ENCODE measurements at regions not wholly inside any gene's neighbourhood (a gene's known extent, or its start where the extent isn't known, plus 50 kb on each side); places are given as distances from the start of the nearest gene placed in this dataset.

DNA sequence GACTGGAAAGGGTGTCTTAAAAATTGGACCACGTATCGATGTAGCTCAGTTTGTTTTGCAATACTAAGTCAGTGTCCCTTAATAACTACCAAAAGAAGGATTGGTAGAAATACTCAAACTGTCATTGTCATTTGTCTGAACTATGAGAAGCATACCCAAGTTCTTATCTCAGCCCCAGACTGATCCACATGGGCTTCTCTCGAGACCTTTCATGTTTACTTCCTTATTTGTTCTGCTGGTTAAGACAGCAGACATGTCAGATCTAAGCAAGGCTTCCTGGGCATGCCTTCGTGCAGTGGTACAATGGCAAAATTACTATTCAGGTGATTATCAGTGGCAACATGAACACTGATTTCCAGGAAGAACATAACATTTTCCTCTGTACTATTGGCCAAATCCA is 211.1 kb upstream of the PHACTR1 start:
- DNase-seq, result no peak
- Mint-ChIP-seq H3K9me3 (no peaks in the 10 kb centered on the region), H3K27ac (no peak overlapping the region), H3K4me3 (no peak overlapping the region), H3K4me1 (no peaks in the 10 kb centered on the region), H3K36me3 (ENCODE audit: low read depth) (no peaks in the 10 kb centered on the region), H3K27me3 (no peaks in the 10 kb centered on the region)
- CTCF ChIA-PET, result interaction anchor here (1.2 kb wide), 1 partner anchor 9 kb away, joined by 3 read pairs; no protein-coding TSS in a partner anchor
- POLR2A ChIA-PET, result no interaction called here

DNA sequence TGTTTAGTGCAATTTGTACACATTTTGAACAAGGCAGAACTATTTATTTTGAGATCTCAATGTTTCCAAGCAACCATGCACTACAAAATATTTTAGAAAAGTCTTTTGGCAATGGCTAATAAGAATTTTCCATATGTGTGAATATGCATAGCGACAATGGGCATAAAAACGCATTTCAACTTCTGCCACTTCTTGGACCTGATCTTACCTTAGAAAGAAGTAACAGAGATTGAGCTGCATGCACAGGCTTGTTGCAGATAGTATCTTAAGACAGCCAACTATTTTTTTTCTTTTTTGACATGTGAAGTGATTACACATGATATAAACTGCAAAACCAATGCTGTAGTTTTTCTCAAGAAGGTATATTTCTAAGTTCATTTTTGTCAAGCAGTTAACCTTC is 210.4 kb upstream of the PHACTR1 start:
- no peak for DNase-seq
- Mint-ChIP-seq H3K27me3 (no peaks in the 10 kb centered on the region), H3K36me3 (ENCODE audit: low read depth) (no peaks in the 10 kb centered on the region), H3K9me3 (no peaks in the 10 kb centered on the region), H3K4me3 (no peak overlapping the region), H3K4me1 (no peaks in the 10 kb centered on the region), H3K27ac (no peak overlapping the region)
- CTCF ChIA-PET, result no interaction called here
- POLR2A ChIA-PET, result no interaction called here

DNA sequence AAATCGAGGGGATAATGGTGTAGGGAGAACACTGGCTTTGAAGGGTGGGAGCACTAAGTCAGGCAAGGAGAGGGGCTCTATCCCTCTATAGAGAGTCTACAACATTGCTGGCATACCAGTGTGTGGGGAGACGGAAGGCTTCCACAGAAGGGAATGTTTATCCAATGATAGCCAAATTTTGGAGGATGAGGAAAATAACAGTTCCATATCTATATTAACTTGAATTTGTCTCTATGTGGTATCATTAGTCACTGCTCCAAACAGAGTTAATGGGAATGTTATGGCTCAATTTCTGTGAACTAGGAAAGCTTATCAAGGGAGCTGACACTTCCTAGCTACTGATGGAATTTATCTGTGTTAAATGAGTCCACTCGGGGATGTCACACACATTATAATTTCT is 208.9 kb upstream of the PHACTR1 start:
- Mint-ChIP-seq H3K27me3 (no peaks in the 10 kb centered on the region), H3K4me1 (no peaks in the 10 kb centered on the region), H3K27ac (no peak overlapping the region), H3K4me3 (no peak overlapping the region), H3K36me3 (ENCODE audit: low read depth) (no peaks in the 10 kb centered on the region), H3K9me3 (no peaks in the 10 kb centered on the region)
- POLR2A ChIA-PET, result no interaction called here
- DNase-seq, result no peak
- CTCF ChIA-PET, result no interaction called here

DNA sequence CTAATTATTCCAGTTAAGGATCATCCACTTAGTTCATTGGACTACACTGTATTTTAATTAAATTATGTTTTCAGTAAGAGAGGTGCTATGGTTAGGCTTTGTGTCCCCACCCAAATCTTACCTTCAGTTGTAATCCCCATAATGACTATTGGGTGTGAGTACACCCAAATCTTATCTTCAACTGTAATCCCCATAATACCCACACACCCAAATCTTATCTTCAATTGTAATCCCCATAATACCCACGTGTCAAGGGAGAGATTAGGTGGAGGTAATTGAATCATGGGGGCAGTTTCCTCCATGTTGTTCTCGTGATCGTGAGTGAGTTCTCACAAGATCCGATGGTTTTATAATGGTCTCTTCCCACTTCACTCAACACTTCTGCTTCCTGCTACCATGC is 208.0 kb upstream of the PHACTR1 start:
- POLR2A ChIA-PET, result no interaction called here

DNA sequence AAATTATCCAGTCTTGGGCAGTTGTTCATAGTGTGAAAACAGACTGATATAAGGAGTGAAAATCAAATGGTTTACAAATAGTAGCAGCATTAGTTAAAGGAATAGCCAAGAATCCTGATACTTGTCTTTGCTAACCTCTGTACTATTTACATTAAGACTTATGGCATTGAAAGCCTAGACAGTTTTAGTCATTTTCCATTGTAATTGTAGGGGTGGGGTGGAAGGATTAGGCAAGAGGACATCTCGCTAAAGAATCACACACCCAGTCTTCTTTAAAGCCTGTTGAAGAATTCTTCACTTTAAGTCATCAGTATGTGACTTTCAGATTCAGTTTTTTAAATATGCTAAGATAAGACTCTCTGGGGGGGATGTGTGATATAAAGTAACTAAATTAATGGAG is 207.5 kb upstream of the PHACTR1 start:
- POLR2A ChIA-PET, result no interaction called here
- H3K4me1 Mint-ChIP-seq, result no peaks in the 10 kb centered on the region
- H3K27ac Mint-ChIP-seq, result no peak overlapping the region
- no peak overlapping the region for H3K4me3 Mint-ChIP-seq
- CTCF ChIA-PET, result no interaction called here
- no peak for DNase-seq
- H3K27me3 Mint-ChIP-seq, result no peaks in the 10 kb centered on the region
- H3K36me3 Mint-ChIP-seq (ENCODE audit: low read depth), result no peaks in the 10 kb centered on the region
- H3K9me3 Mint-ChIP-seq, result no peaks in the 10 kb centered on the region

More for the DNA sequence above, 208.0 kb upstream of the PHACTR1 start:
- Mint-ChIP-seq H3K9me3 (no peaks in the 10 kb centered on the region), H3K27me3 (no peaks in the 10 kb centered on the region), H3K36me3 (ENCODE audit: low read depth) (no peaks in the 10 kb centered on the region), H3K4me3 (no peak overlapping the region), H3K4me1 (no peaks in the 10 kb centered on the region), H3K27ac (no peak overlapping the region)
- DNase-seq, result no peak
- CTCF ChIA-PET, result no interaction called here

DNA sequence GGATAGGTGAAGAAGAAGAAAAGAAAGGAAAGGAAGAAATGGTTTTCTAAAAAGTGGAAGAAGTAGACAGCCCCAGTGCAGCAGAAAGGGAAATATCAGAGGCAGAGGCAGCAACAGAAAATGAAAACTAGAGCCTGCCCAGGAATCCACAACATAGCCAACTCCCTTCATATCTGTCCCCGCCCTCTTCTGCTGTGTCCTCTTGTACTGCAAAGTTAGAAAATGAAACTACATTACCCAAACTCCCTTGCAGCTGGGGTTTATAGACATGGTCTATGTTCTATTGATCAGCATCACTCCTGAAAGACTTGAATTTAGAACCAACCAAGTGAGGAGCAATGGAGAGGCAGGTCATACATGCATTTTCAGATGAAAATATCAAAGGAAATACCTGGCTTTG is 200.5 kb upstream of the PHACTR1 start:
- CTCF ChIA-PET, result no interaction called here
- no peaks in the 10 kb centered on the region for H3K27me3 Mint-ChIP-seq
- H3K4me1 Mint-ChIP-seq, result no peaks in the 10 kb centered on the region
- H3K4me3 Mint-ChIP-seq, result no peak overlapping the region
- no peak overlapping the region for H3K27ac Mint-ChIP-seq
- H3K9me3 Mint-ChIP-seq, result no peaks in the 10 kb centered on the region
- no peaks in the 10 kb centered on the region for H3K36me3 Mint-ChIP-seq (ENCODE audit: low read depth)
- DNase-seq, result no peak
- POLR2A ChIA-PET, result no interaction called here

DNA sequence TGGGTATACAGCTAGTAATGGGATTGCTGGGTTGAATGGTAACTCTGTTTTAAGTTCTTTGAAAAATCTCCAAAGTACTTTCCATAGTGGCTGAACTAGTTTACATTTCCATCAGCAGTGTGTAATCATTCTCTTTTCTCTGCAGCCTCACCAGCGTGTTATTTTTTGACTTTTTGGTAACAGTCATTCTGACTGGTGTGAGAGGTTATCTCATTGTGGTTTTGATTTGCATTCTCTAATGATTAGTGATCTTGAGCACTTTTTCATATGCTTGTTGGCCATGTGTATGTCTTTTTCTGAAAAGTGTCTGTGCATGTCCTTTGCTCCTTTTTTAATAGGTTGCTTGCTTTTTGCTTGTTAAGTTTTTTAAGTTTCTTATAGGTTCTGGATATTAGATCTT is 194.2 kb upstream of the PHACTR1 start:
- Mint-ChIP-seq H3K9me3 (no peaks in the 10 kb centered on the region), H3K27me3 (no peaks in the 10 kb centered on the region), H3K27ac (no peak overlapping the region), H3K4me1 (no peaks in the 10 kb centered on the region), H3K4me3 (no peak overlapping the region), H3K36me3 (ENCODE audit: low read depth) (no peaks in the 10 kb centered on the region)
- ChIA-PET CTCF (no interaction called here), POLR2A (no interaction called here)
- DNase-seq, result no peak

DNA sequence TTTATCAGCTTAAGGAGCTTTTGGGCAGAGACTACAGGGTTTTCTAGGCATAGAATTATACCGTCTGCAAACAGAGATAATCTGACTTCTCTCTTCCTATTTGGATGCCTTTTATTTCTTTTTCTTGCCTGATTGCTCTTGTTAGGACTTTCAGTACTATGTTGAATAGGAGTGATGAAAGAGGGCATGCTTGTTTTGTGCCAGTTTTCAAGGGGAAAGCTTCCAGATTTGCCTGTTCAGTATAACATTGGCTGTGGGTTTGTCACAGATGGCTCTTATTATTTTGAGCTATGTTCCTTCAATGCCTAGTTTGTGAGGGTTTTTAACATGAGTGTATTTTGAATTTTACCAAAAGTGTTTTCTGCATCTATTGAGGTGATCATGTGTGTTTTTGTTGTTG is 192.8 kb upstream of the PHACTR1 start:
- ChIA-PET POLR2A (no interaction called here), CTCF (no interaction called here)
- Mint-ChIP-seq H3K9me3 (no peaks in the 10 kb centered on the region), H3K4me1 (no peaks in the 10 kb centered on the region), H3K4me3 (no peak overlapping the region), H3K27me3 (no peaks in the 10 kb centered on the region), H3K36me3 (ENCODE audit: low read depth) (no peaks in the 10 kb centered on the region), H3K27ac (no peak overlapping the region)
- no peak for DNase-seq

DNA sequence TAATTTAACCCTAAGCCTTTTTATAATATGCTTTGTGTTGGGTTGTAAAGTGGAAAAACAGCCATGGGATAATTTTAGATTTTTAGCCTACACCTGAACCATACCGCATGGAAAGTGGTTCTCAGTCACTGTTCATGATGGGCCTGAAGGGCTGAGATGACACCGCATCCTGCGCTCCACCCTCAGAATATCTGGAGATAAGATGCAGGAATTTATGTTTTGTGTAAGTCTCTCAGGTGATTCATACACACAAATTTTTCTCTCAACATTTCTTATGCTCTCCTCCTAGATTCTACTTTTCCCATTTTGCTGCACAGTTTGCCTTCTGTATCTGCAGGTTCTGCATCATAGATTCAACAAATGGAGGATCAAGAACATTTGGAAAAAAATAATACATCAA is 191.3 kb upstream of the PHACTR1 start:
- CTCF ChIA-PET, result no interaction called here
- DNase-seq, result no peak
- H3K27ac Mint-ChIP-seq, result no peak overlapping the region
- POLR2A ChIA-PET, result no interaction called here
- no peak overlapping the region for H3K4me3 Mint-ChIP-seq
- H3K27me3 Mint-ChIP-seq, result no peaks in the 10 kb centered on the region
- H3K4me1 Mint-ChIP-seq, result no peaks in the 10 kb centered on the region
- no peaks in the 10 kb centered on the region for H3K9me3 Mint-ChIP-seq
- H3K36me3 Mint-ChIP-seq (ENCODE audit: low read depth), result no peaks in the 10 kb centered on the region

DNA sequence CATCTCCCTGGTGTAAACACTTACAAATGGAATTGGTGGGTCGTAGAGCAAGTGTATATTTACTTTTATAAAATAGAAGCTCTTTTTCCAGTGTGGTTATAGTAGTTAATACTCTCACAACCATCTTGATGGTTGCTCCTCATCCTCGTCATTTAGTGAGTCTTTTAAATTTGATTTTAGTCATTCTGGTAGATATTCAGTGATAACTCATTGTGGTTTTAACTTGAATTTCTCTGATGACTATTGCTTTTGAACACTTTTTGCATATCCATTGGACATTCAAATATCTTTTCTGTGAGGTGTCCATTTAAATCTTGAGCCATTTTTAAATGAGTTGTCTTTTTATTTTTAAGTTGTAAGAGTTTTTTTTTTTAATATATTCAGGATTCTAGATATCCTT is 189.2 kb upstream of the PHACTR1 start:
- no peaks in the 10 kb centered on the region for H3K36me3 Mint-ChIP-seq (ENCODE audit: low read depth)
- CTCF ChIA-PET, result no interaction called here
- POLR2A ChIA-PET, result no interaction called here
- H3K4me1 Mint-ChIP-seq, result no peaks in the 10 kb centered on the region
- no peaks in the 10 kb centered on the region for H3K27me3 Mint-ChIP-seq
- DNase-seq, result no peak
- H3K9me3 Mint-ChIP-seq, result no peaks in the 10 kb centered on the region
- no peak overlapping the region for H3K27ac Mint-ChIP-seq
- H3K4me3 Mint-ChIP-seq, result no peak overlapping the region

DNA sequence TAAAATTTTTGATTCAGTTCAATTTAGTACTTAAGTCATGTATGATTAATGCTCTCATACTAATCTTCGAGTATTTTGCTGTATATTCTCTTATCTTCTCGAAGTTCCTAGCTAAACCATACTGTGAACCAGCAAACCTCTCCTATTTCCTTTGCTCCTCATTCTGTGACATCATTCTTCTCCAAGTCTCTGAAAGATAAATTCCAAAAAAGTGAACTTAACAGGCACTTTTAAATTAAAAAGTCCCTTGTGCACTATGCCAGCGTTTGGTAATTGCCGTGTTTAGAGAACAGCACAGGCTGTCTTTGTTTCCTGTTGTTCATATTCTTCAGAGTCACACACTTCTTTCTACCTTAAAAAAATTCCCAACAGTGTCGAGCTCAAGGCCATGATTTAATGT is 188.4 kb upstream of the PHACTR1 start:
- H3K27me3 Mint-ChIP-seq, result peaks cover 1% of the 10 kb centered on the region
- ChIA-PET CTCF (no interaction called here), POLR2A (no interaction called here)
- no peak for DNase-seq
- no peaks in the 10 kb centered on the region for H3K4me1 Mint-ChIP-seq
- no peak overlapping the region for H3K27ac Mint-ChIP-seq
- H3K4me3 Mint-ChIP-seq, result no peak overlapping the region
- H3K9me3 Mint-ChIP-seq, result no peaks in the 10 kb centered on the region
- no peaks in the 10 kb centered on the region for H3K36me3 Mint-ChIP-seq (ENCODE audit: low read depth)

DNA sequence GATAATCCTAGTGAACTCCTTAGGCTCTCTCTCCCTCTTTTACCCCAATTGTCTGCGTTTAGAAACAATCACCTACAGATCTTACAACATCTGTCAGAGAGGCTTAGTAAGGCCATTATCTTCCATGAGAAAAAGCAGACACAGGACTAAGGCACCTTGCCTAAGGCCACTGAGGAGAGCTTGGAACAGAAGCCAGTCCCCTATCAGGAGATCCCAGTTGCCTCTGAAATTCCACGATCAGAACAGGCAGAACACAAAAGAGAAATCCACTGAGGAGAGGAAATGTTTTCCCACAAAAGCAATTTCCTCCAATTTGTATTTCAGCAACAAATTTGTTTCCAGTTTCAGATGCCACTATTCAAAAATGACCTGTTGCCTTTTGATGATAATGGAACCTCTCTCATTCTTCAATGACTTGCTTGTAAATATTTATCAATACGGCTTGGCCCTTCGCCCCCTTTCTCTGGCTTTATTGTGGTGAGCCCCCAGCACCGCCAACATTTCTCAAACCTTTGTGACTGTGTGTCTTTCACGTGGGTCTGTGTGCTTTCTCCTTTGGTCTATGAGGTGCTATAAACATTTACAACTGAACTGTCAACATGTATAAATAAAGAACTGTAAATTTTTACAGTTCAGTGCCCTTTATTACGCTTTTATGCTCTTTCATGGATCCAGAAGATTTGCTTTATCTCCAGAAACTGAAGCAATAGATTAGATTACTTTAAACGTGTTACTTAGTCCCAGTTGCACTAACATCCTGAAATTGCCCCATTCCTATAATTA is 187.8 kb upstream of the PHACTR1 start:
- no peak overlapping the region for H3K4me3 Mint-ChIP-seq
- POLR2A ChIA-PET, result no interaction called here
- CTCF ChIA-PET, result no interaction called here
- H3K9me3 Mint-ChIP-seq, result no peaks in the 10 kb centered on the region
- no peak overlapping the region for H3K27ac Mint-ChIP-seq
- H3K27me3 Mint-ChIP-seq, result peaks cover 3% of the 10 kb centered on the region
- no peak for DNase-seq
- no peaks in the 10 kb centered on the region for H3K4me1 Mint-ChIP-seq
- H3K36me3 Mint-ChIP-seq (ENCODE audit: low read depth), result no peaks in the 10 kb centered on the region

DNA sequence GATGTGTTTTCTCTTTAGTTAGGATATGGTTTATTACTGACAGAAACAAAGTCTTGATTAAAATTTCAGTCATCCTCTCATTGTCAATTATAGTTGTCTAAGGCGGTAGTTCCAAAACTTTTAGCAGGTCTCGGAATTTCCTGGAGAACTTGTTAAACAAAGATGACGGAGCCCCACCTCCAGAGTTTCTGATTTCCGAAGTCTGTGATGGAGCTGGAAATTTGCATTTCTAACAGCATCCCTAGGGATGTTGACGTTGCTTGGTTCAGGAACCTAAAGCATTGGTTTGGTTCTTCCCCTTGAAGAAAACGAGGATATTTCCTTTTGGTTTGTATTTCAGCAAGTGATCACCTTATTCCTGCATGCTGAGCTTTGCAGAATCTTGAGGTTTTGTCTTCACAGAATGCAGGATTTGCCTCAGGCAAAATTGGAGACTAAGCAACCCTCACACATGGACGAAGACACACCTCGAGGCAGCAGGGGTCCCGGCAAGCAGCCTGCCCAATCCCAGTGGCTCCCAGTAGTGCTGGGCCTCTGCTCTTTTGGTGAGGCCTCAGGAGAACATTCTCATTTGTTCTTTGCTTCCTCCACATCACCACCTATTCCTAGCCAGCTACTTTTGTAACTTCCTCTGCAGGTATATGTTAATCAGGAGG is 187.1 kb upstream of the PHACTR1 start:
- no peaks in the 10 kb centered on the region for H3K9me3 Mint-ChIP-seq
- H3K4me1 Mint-ChIP-seq, result no peaks in the 10 kb centered on the region
- ChIA-PET POLR2A (no interaction called here), CTCF (no interaction called here)
- DNase-seq, result no peak
- H3K27ac Mint-ChIP-seq, result no peak overlapping the region
- peaks cover 3% of the 10 kb centered on the region for H3K27me3 Mint-ChIP-seq
- H3K36me3 Mint-ChIP-seq (ENCODE audit: low read depth), result no peaks in the 10 kb centered on the region
- H3K4me3 Mint-ChIP-seq, result no peak overlapping the region

DNA sequence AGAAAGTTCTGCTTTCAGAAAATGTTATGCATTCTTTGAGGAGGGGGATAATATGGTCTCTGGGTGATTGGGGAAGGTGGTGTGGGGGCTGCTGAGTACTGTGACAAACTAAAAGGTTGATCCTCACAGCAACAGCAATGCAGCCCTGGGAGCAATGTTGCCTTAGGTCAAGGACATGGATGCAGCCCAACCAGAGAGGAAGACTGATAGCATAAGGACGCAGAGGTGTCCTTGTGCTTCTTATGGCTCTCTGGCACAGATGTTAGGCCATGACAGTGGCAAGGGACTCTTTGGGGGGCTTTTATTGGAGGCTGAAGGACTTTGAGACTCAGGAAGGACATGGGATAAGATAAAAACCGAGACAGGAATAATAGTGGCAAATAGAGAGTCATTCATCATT is 186.2 kb upstream of the PHACTR1 start:
- no peaks in the 10 kb centered on the region for H3K9me3 Mint-ChIP-seq
- DNase-seq, result no peak
- H3K4me3 Mint-ChIP-seq, result no peak overlapping the region
- ChIA-PET POLR2A (no interaction called here), CTCF (no interaction called here)
- peaks cover 3% of the 10 kb centered on the region for H3K27me3 Mint-ChIP-seq
- H3K27ac Mint-ChIP-seq, result no peak overlapping the region
- no peaks in the 10 kb centered on the region for H3K36me3 Mint-ChIP-seq (ENCODE audit: low read depth)
- H3K4me1 Mint-ChIP-seq, result no peaks in the 10 kb centered on the region
